MG63 (cell line): ENCODE measurements at regions not wholly inside any gene's neighbourhood (a gene's known extent, or its start where the extent isn't known, plus 50 kb on each side); places are given as distances from the start of the nearest gene placed in this dataset.

Source experiments
- DNase-seq: peaks from one replicate; pipeline ENCODE4 v3.0.0-alpha.2; 2020
- H3K27me3 ChIP-seq: fragments of 250-450 bp; sonication (Bioruptor Pico); 2 replicates; pipeline ENCODE4 v1.5.1; 2020; ENCODE audit warnings: mild to moderate bottlenecking, moderate library complexity
- H3K36me3 ChIP-seq: fragments of 250-450 bp; sonication (Bioruptor Pico); 2 replicates; pipeline ENCODE4 v1.5.1; 2020; ENCODE audit warnings: mild to moderate bottlenecking, moderate library complexity
- H3K4me3 ChIP-seq: fragments of 250-450 bp; sonication (Bioruptor Pico); 2 replicates; pipeline ENCODE4 v1.5.1; 2020; ENCODE audit warnings: mild to moderate bottlenecking, moderate library complexity
- H3K9me3 ChIP-seq: fragments of 250-450 bp; sonication (Bioruptor Pico); 2 replicates; pipeline ENCODE4 v1.5.1; 2020; ENCODE audit warnings: mild to moderate bottlenecking, moderate library complexity

- no peaks in the 10 kb centered on the region for H3K27me3 ChIP-seq
- no peaks in the 10 kb centered on the region for H3K9me3 ChIP-seq
- DNase-seq, result peak; percentile 45
- no peaks in the 10 kb centered on the region for H3K36me3 ChIP-seq
- no peak overlapping the region for H3K4me3 ChIP-seq
Measured at GRCh38 chr10:84076540-84077195, 62.6 kb upstream of the GHITM start.

- Histone ChIP-seq H3K9me3 (no peaks in the 10 kb centered on the region), H3K36me3 (no peaks in the 10 kb centered on the region), H3K4me3 (no peak overlapping the region), H3K27me3 (no peaks in the 10 kb centered on the region)
- no peak for DNase-seq
Measured at GRCh38 chr10:84077768-84078167, 61.5 kb upstream of the GHITM start.

GRCh38 chr10:84078771-84079170 is 60.5 kb upstream of the GHITM start:
- Histone ChIP-seq H3K9me3 (no peaks in the 10 kb centered on the region), H3K27me3 (peaks cover 2% of the 10 kb centered on the region; the same call in 1 of the 2 replicates), H3K4me3 (no peak overlapping the region), H3K36me3 (no peaks in the 10 kb centered on the region)
- DNase-seq, result no peak

- Histone ChIP-seq H3K9me3 (no peaks in the 10 kb centered on the region), H3K36me3 (no peaks in the 10 kb centered on the region), H3K27me3 (peaks cover 2% of the 10 kb centered on the region; the same call in 1 of the 2 replicates), H3K4me3 (no peak overlapping the region)
- DNase-seq, result no peak
Measured at GRCh38 chr10:84084342-84084741, 55.0 kb upstream of the GHITM start.

- Histone ChIP-seq H3K4me3 (no peak overlapping the region), H3K9me3 (no peaks in the 10 kb centered on the region), H3K36me3 (no peaks in the 10 kb centered on the region), H3K27me3 (peaks cover 2% of the 10 kb centered on the region)
- no peak for DNase-seq
Measured at GRCh38 chr10:84087202-84087601, 52.1 kb upstream of the GHITM start.

GRCh38 chr10:84088626-84089025 is 50.7 kb upstream of the GHITM start:
- Histone ChIP-seq H3K36me3 (no peaks in the 10 kb centered on the region), H3K27me3 (no peaks in the 10 kb centered on the region; the same call in none of the 2 replicates), H3K4me3 (no peak overlapping the region), H3K9me3 (no peaks in the 10 kb centered on the region)
- no peak for DNase-seq

GRCh38 chr10:84089162-84089561 is 50.1 kb upstream of the GHITM start:
- Histone ChIP-seq H3K4me3 (no peak overlapping the region), H3K9me3 (no peaks in the 10 kb centered on the region), H3K27me3 (no peaks in the 10 kb centered on the region; the same call in 1 of the 2 replicates), H3K36me3 (no peaks in the 10 kb centered on the region)
- no peak for DNase-seq
